OCI-LY1 (cell line): ENCODE measurements at regions not wholly inside any gene's neighbourhood (a gene's known extent, or its start where the extent isn't known, plus 50 kb on each side); places are given as distances from the start of the nearest gene placed in this dataset.

Experiments used
- CTCF ChIP-seq: fragments of 200-600 bp; sonication (generic), shearing (Covaris generic); IDR thresholded peaks from 2 replicates; pipeline ENCODE4 v1.5.1; 2017; ENCODE audit warnings: mild to moderate bottlenecking, antibody characterized with exemption, low read length, moderate library complexity, mixed read lengths
- EZH2 ChIP-seq: fragments of 200-600 bp; sonication (generic), shearing (Covaris generic); IDR thresholded peaks from 2 replicates; pipeline ENCODE4 v1.8.0; 2017; ENCODE audit warnings: borderline replicate concordance, mixed run types, mild to moderate bottlenecking, antibody characterized with exemption, low read length, moderate library complexity, mixed read lengths

- TF ChIP-seq CTCF (no peak; the same call in 1 of the 2 replicates), EZH2 (no peak)
Observed at GRCh38 chr11:90908074-90908473, 685.2 kb upstream of the CHORDC1 start.
